ENCODE measurements at regions not wholly inside any gene's neighbourhood (a gene's known extent, or its start where the extent isn't known, plus 50 kb on each side); places are given as distances from the start of the nearest gene placed in this dataset.
"Not testable (repeated sequence)": the region's sequence is repeated elsewhere in the genome, so short reads cannot be mapped to it uniquely, and the experiment has no call there.

DNA sequence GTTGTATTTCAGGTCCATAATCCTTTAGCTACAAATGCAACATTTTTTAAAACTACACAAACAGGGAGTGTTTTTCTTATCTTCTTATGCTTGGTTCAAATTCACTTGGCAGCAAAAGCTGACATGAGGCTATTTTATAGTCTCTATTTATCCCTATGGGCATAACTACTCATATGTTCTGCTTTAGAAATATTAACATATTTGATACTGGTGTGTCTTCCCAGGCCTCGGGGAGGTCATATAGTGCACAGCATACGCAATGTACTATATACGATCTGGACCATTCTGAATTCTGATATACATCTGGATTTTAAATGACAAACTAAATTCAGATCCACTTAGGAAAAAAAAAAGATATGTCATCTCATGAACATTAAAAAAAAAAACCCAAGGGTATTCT, 69.2 kb downstream of the TFAP2C start:
- H3K4me3 ChIP-seq (ENCODE audit: low read depth, low read length): no peak overlapping the region
- TF ChIP-seq CTCF (IDR thresholded peaks at IDR 0.05; ENCODE audit: borderline replicate concordance, insufficient read depth, low read depth, low read length): no peak

GRCh38 chr20:56698749-56699148, 69.6 kb downstream of the TFAP2C start:
- no peak for TF ChIP-seq CTCF (IDR thresholded peaks at IDR 0.05; ENCODE audit: borderline replicate concordance, insufficient read depth, low read depth, low read length)
- no peak overlapping the region for H3K4me3 ChIP-seq (ENCODE audit: low read depth, low read length)

GRCh38 chr20:56702931-56703840, 74.1 kb downstream of the TFAP2C start:
- H3K4me3 ChIP-seq (ENCODE audit: low read depth, low read length): no peak overlapping the region
- TF ChIP-seq CTCF (IDR thresholded peaks at IDR 0.05; ENCODE audit: borderline replicate concordance, insufficient read depth, low read depth, low read length): no peak

DNA sequence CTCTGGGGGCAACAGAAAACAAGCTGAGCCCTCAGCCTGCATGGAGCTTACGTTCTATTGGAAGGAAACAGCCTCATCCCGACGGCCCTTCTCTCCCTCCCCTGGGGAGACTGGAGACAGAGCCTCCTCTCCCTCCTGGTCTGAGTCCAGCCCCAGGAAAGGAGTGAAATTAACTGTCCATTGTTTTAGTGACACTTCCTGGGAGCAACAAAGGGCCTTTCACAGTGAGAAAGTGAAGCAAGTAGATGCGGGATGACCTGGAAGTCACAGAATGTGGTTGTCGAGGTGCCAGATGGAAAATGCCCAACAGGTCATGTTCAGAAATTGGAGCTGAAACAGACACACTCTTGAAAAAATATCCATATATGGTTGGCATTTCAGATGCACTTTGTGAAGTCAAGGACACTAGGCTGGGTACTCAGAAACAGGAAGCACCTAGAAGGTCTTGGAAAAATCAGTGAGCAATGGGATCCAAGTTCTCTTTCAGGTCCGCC, 77.8 kb downstream of the TFAP2C start:
- no peak overlapping the region for H3K4me3 ChIP-seq (ENCODE audit: low read depth, low read length)
- no peak for TF ChIP-seq CTCF (IDR thresholded peaks at IDR 0.05; ENCODE audit: borderline replicate concordance, insufficient read depth, low read depth, low read length)

GRCh38 chr20:56708991-56709390, 79.9 kb downstream of the TFAP2C start:
- H3K4me3 ChIP-seq (ENCODE audit: low read depth, low read length): no peak overlapping the region
- TF ChIP-seq CTCF (IDR thresholded peaks at IDR 0.05; ENCODE audit: borderline replicate concordance, insufficient read depth, low read depth, low read length): no peak

DNA sequence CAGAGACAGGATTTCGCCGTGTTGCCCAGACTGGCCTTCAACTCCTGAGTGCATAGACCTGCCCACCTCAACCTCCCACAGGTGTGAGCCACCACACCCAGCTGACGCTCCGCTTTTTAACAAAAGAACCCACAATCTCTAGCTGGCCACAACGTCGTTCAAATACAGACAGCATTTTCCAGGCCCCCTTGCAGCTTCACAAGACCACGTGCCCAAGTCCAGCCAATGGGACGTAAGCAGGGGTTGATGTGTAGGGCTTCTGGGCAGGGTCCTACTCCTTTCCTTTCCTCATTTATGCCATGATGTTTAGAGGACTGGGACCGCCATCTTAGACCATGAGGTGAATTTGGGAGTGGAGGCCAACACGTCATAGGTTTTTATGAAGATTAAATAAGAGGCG, 81.0 kb downstream of the TFAP2C start:
- TF ChIP-seq CTCF (IDR thresholded peaks at IDR 0.05; ENCODE audit: borderline replicate concordance, insufficient read depth, low read depth, low read length): no peak
- H3K4me3 ChIP-seq (ENCODE audit: low read depth, low read length): no peak overlapping the region

- H3K4me3 ChIP-seq (ENCODE audit: low read depth, low read length): not testable (repeated sequence)
Observed at GRCh38 chr20:56710577-56710976, 81.5 kb downstream of the TFAP2C start.
